Endothelial cell (in vitro differentiated cells): ENCODE measurements at regions not wholly inside any gene's neighbourhood (a gene's known extent, or its start where the extent isn't known, plus 50 kb on each side); places are given as distances from the start of the nearest gene placed in this dataset.

Source experiments
- DNase-seq: peaks from one replicate; pipeline ENCODE4 v3.0.0; 2021; ENCODE audit warnings: low spot score
- H3K27ac Mint-ChIP-seq: one replicate; pipeline ENCODE4 v1.8.0; 2021; ENCODE audit warnings: mixed read lengths, inconsistent platforms; ENCODE audit not compliant: unreplicated experiment
- H3K27me3 Mint-ChIP-seq: one replicate; pipeline ENCODE4 v1.8.0; 2021; ENCODE audit warnings: mild to moderate bottlenecking, moderate library complexity, mixed read lengths, inconsistent platforms; ENCODE audit not compliant: unreplicated experiment
- H3K36me3 Mint-ChIP-seq: one replicate; pipeline ENCODE4 v1.8.0; 2021; ENCODE audit warnings: mild to moderate bottlenecking, low read depth, mixed read lengths, inconsistent platforms; ENCODE audit not compliant: unreplicated experiment
- H3K4me1 Mint-ChIP-seq: one replicate; pipeline ENCODE4 v1.8.0; 2021; ENCODE audit warnings: mild to moderate bottlenecking, mixed read lengths, inconsistent platforms; ENCODE audit not compliant: unreplicated experiment
- H3K4me3 Mint-ChIP-seq: one replicate; pipeline ENCODE4 v1.8.0; 2021; ENCODE audit warnings: mild to moderate bottlenecking, mixed read lengths, inconsistent platforms; ENCODE audit not compliant: unreplicated experiment
- H3K9me3 Mint-ChIP-seq: one replicate; pipeline ENCODE4 v1.8.0; 2021; ENCODE audit warnings: mixed read lengths, inconsistent platforms; ENCODE audit not compliant: unreplicated experiment
- TF ChIP-seq, protein P1 (sequence below): fragments of 200-600 bp; sonication (generic); IDR thresholded peaks from one replicate; pipeline ENCODE4 v1.5.0; 2021; ENCODE audit warnings: antibody characterized with exemption; ENCODE audit not compliant: unreplicated experiment

DNA sequence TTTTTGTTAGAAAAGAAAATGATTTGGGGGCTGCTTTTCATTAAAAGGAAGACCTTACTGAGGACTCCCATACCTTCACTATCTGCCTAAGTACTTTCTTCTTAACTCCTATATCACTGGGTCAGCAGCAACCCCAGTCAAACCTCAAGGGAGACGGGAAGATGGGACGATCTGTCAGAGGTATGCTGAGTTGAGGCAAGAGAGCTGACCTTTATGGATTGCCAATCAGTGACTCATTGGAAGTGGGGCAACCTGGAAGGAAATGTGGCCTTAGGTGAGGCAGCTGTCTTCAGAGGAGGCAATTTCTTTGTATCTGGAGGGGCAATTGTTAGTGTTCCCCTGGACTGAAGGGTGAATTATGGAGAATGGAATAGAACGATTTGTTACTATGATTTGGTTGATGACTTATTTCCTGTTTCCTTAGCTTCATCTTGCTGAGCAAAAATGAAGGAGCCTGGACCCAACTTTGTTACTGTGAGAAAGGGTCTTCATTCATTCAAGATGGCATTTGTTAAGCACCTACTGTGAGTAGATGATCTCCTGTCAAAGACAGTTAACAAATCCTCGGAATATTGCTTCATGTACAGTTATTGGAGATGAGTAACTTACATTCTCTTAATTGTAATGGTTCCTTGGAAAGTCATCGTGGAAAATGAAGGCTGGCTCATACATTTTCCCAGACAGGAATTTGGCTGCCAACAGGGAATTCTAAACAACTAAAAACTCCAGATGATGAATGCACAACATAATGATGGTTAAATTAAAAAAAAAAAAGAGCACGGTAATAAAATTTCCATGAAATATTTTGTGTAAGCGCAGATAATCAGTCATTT, 134.7 kb upstream of the KCNJ15 start:
- Mint-ChIP-seq H3K27ac (no peak overlapping the region), H3K4me3 (no peak overlapping the region), H3K36me3 (no peaks in the 10 kb centered on the region), H3K9me3 (no peaks in the 10 kb centered on the region), H3K4me1 (no peaks in the 10 kb centered on the region), H3K27me3 (peaks cover 1% of the 10 kb centered on the region)
- TF ChIP-seq, protein P1, sequence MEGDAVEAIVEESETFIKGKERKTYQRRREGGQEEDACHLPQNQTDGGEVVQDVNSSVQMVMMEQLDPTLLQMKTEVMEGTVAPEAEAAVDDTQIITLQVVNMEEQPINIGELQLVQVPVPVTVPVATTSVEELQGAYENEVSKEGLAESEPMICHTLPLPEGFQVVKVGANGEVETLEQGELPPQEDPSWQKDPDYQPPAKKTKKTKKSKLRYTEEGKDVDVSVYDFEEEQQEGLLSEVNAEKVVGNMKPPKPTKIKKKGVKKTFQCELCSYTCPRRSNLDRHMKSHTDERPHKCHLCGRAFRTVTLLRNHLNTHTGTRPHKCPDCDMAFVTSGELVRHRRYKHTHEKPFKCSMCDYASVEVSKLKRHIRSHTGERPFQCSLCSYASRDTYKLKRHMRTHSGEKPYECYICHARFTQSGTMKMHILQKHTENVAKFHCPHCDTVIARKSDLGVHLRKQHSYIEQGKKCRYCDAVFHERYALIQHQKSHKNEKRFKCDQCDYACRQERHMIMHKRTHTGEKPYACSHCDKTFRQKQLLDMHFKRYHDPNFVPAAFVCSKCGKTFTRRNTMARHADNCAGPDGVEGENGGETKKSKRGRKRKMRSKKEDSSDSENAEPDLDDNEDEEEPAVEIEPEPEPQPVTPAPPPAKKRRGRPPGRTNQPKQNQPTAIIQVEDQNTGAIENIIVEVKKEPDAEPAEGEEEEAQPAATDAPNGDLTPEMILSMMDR, result no peak
- no peak for DNase-seq

DNA sequence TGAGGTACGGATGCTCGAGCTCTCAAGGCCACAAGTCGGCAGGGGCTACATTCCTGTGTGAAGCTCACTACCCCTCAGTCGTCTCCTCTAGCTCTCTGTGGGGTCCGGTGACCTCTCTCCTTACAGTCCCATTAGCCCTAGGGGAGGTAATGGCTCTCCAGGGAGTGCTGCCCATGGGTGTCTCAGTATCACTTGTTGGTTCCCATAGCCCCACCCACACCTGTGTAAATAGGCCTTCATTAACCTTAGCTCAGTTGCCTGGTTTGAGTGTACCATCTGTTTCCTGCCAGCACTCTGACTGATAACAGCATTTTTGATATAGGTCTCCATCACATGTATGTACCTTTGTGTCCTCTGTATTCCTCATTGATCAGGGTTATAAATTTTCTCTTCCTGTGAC, 133.2 kb upstream of the KCNJ15 start:
- Mint-ChIP-seq H3K36me3 (no peaks in the 10 kb centered on the region), H3K27ac (no peak overlapping the region), H3K27me3 (peaks cover 1% of the 10 kb centered on the region), H3K4me1 (no peaks in the 10 kb centered on the region), H3K4me3 (no peak overlapping the region), H3K9me3 (no peaks in the 10 kb centered on the region)
- TF ChIP-seq, protein P1, result no peak
- no peak for DNase-seq

DNA sequence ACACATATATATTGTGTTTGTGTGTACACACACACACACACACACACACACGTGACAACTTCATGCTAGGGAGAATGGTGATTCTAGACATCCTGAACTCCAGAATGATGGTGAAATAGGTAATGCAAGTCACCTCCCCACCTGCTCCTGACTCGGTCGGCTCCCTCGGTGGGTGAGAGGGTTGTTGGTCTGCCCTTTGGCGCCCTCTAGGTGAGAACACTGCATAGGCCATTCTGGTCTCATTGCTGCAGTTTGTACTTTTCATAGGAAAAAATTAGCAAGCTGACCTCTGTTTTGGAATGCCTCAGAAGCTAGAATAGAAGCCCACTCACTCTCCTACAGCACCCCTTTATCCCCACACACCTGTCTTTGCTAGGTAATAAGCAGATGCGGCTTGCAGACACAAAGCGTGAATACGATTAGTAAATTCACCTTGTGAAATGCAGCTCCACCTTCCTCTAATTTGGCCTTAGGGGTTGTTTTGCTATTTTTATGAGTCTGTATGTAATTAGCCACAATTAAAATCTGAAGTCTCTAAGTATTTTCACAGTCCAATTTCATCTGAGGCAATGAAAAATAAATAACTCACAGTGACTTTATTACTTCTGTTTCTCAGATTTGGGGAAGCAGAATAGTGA, 130.0 kb upstream of the KCNJ15 start:
- H3K27me3 Mint-ChIP-seq, result peaks cover 1% of the 10 kb centered on the region
- peak; percentile 80 for DNase-seq
- no peaks in the 10 kb centered on the region for H3K9me3 Mint-ChIP-seq
- H3K4me1 Mint-ChIP-seq, result no peaks in the 10 kb centered on the region
- H3K36me3 Mint-ChIP-seq, result no peaks in the 10 kb centered on the region
- TF ChIP-seq, protein P1, result peak; percentile 69
- no peak overlapping the region for H3K27ac Mint-ChIP-seq
- no peak overlapping the region for H3K4me3 Mint-ChIP-seq

DNA sequence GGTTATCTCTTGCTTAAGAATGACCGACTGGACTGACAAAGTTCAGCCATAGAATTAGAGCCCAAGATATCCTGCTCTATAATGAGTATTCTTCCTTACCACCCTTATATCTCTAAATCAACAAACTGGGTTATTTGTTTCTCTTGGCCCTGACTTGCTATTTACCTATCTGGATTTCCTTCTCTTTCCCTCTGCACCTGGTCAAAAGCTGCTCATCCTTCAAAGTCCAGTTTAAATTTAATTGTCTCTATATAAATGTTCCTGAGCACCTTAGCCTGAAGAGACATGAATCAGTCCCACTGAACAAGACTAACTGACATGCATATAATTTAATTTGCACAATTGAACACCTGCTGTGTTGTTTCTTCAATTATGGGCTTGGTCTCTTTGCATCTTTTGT, 127.1 kb upstream of the KCNJ15 start:
- no peak for DNase-seq
- H3K9me3 Mint-ChIP-seq, result no peaks in the 10 kb centered on the region
- peaks cover 1% of the 10 kb centered on the region for H3K27me3 Mint-ChIP-seq
- TF ChIP-seq, protein P1, result no peak
- H3K4me3 Mint-ChIP-seq, result no peak overlapping the region
- H3K27ac Mint-ChIP-seq, result no peak overlapping the region
- H3K36me3 Mint-ChIP-seq, result no peaks in the 10 kb centered on the region
- no peaks in the 10 kb centered on the region for H3K4me1 Mint-ChIP-seq

DNA sequence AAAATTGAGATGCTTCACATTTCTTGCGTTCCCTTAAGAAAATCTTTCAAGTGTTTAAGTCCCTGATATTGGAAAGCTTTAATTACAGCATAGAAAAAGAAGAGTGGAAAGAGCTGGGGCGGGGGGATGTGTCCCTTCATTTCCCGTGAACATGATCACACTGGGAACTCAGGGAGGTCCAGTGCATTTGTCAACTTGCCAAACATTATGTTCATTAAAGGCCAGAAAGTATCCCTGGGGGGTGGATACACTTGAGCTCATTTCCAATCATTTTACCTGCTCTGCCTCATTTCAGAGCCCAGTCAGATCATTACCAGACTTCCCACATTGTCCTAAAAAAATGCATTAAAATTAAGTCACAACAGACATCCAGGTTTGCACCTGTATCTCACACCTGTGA, 123.6 kb upstream of the KCNJ15 start:
- Mint-ChIP-seq H3K4me1 (no peaks in the 10 kb centered on the region), H3K27ac (no peak overlapping the region), H3K36me3 (no peaks in the 10 kb centered on the region), H3K4me3 (no peak overlapping the region), H3K27me3 (no peaks in the 10 kb centered on the region), H3K9me3 (no peaks in the 10 kb centered on the region)
- TF ChIP-seq, protein P1, result no peak
- no peak for DNase-seq
